ENCODE measurements at regions not wholly inside any gene's neighbourhood (a gene's known extent, or its start where the extent isn't known, plus 50 kb on each side); places are given as distances from the start of the nearest gene placed in this dataset.

- TF ChIP-seq CTCF (IDR thresholded peaks at IDR 0.05) = no peak
- TF ChIP-seq POLR2A (IDR thresholded peaks at IDR 0.05) = no peak
Observed at GRCh38 chr6:135780326-135780725, 71.2 kb upstream of the PDE7B start.

All from thyroid gland (tissue), 4 donors.